ENCODE measurements at regions not wholly inside any gene's neighbourhood (a gene's known extent, or its start where the extent isn't known, plus 50 kb on each side); places are given as distances from the start of the nearest gene placed in this dataset.

DNA sequence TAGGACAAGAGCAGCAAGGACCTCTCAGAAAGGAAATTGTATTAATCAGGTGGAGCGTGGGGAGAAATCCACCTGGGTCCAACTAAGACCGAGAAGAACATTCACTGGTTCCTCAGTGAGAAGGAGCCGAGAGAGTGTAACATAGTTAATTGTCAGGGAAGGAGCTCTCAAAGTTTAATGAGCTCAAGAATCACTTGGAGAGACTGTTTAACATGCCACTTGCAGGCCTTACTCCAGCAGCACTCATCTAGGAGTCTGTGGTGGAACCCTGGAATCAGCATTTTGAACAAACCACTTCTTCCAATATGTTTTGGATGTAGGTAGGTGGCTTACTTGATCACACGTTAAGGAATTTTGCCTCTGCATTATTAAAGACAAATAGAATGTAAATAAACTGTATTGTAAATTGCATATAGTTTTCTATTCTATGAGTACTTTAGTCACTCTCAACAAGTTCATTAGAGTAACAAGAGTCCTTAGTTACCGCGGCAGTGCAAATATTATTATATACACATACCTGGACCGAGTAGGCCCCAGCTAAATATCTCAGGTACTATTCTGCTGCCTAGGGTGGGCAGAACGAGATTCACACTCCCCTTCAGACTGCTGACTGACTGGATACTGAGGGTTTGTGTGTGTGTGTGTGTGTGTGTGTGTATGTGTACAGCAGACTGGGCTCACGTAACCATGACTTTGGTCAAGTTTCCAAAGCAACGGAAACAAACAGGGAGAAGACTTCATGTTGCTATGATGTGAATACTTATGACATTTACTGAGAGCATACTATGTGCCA lies 203.2 kb upstream of the USP24 start:
- DNase-seq: peak; percentile 26

DNA sequence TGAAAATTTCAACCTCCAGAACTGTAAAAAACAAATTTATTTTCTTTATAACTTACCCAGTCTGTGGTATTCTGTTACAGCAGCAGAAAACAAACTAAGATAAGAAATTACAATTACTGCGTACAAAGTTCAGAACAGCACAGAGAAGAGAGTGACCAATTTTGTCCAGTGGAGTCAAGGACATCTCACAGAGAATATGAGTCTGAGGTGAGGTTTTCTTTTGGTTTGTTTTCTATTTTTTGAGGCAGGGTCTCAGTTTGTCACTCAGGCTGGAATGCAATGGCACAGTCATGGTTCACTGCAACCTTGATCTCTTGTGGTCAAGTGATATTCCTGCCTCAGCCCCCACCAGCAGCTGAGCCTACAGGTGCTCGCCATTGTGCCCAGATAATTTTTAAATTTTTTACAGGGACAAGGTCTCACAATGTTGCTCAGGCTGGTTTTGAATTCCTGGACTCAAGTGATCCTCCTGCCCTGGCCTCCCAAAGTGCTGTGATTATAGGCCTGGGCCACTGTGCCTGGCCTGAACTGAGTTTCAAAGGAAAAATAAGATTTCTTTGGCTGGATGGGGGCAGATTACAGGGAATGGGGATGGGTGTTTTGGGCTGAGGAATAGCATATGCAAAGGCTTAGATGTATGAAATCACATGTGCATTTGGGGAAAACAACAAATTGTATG lies 201.1 kb upstream of the USP24 start:
- DNase-seq: no peak

- DNase-seq: no peak
Measured at GRCh38 chr1:55413286-55413685, 198.1 kb upstream of the USP24 start.

- no peak for DNase-seq
Measured at GRCh38 chr1:55412060-55412459, 196.9 kb upstream of the USP24 start.

- no peak for DNase-seq
Measured at GRCh38 chr1:55402671-55403464, 187.7 kb upstream of the USP24 start.

DNA sequence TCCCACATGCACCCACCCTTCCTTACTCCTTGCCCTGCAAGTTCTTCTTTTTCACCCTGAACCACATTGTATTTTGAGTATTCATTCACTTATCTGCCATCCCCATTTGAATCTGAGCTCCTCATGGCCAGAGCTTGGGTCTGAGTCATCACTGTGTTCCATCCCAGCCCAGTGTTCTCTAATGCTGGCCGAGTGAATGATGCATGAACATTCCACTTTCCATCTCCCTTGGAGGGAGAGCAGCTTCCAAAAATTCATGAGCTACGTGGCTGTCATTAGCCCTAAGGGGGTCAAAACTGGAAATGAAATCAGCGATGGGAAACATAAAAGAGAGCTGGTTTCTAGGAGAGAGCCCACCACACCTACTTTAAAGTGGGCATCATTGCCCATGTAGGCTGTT lies 187.0 kb upstream of the USP24 start:
- DNase-seq: no peak

- no peak for DNase-seq
Measured at GRCh38 chr1:55400508-55400907, 185.3 kb upstream of the USP24 start.

GRCh38 chr1:55399346-55399745 lies 184.2 kb upstream of the USP24 start:
- no peak for DNase-seq

- DNase-seq: no peak
Measured at GRCh38 chr1:55396381-55396891, 181.3 kb upstream of the USP24 start.

GRCh38 chr1:55388960-55389359 lies 173.8 kb upstream of the USP24 start:
- no peak for DNase-seq

DNA sequence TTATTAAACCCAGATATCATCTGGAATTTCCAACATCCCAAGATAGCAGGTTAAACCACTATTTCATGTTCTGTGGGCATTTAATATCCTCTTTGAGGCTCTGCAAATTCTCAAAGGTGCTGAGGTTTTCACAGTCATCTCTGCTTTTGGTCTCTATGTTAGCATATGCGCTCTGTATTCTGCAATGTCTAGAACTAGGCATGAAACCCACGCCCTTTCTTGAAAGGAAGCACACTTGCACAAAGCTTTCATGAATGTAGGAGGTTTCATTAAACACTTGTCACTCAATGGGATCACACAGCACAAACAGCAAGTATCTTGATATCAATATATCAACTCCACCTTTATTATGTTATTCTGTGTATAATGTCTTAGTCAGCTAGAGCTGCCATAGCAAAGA lies 172.0 kb upstream of the USP24 start:
- DNase-seq: no peak

DNA sequence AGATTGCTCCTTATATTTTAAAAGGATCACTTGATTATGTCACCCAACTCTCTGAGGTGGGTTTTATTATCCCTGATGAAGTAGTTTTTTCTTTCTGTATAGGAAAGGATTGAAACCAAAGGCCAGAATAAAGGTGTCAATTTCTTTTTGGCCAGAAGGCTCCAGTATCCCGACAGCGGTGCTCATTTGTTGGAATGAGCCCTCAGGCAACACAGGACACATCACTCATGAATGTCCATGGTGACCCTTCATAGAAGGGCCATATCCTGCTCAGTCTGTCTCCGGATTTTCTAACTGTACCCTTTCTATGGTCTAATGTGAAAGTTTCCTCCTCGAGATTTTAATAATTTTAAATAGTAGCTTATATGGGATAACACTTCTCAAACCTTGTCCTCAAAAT lies 171.3 kb upstream of the USP24 start:
- DNase-seq: no peak

GRCh38 chr1:55385402-55386018 lies 170.3 kb upstream of the USP24 start:
- DNase-seq: no peak

- no peak for DNase-seq
Measured at GRCh38 chr1:55384637-55385036, 169.5 kb upstream of the USP24 start.

DNA sequence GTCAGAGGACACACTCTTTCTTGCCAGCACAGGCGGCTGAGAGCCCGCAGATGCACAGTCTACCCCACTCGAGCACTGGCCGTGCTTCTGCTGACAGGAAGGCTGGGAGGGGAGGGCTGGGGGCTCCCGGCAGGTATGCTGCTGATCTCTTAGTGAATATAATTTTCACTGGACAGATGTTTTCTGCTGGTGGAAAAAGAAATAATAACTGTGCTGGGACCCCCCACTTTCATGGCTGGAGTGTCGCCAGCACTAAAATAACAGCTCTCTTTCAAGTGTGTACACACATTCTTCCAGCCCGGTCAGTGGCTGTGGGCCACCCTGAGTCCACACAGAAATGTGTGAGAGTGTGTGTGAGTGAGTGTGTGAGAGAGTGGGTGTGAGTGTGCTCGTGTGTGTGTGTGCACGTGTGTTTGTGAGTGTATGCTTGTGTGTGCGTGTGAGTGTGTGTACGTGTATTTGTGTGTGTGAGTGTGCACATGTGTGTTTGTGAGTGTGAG lies 167.7 kb upstream of the USP24 start:
- no peak for DNase-seq

DNA sequence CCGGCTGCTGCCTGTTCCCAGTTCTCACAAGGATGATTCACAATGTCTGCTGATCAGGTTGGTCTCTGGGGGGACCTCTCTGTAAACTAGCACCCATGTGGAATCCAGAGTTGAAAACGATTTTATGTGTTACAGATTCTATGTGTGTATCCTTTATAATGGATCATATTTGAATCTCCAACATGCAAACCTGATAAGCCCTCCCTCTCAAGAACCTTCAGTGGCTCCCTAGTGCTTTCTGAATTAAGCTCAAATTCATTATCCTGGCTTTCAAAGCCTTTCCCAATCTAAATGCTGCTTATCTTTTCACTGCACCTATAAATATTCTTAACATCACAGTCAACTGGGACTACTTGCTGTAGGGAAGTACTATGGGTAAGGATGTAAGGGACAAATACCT lies 166.8 kb upstream of the USP24 start:
- no peak for DNase-seq

DNA sequence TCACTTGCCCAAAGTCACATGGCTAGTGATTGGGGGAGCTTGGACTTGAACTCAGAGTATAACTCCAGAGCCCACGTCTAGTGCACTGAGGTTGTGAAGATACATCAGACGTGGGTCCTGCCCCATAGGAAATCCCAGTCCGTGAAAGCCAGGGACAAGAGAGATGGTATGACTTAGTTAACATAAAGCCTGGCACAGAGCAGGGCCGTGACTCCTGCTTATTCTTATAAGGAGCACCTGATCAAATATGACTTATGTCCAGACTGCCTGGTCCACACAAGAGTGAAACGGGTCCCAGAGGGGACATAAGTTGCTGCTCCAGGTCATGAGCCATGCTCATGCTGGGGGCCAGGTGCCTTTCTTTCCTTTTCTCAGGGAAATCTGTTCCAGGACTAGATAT lies 166.3 kb upstream of the USP24 start:
- no peak for DNase-seq

- DNase-seq: no peak
Measured at GRCh38 chr1:55380355-55380970, 165.3 kb upstream of the USP24 start.

DNA sequence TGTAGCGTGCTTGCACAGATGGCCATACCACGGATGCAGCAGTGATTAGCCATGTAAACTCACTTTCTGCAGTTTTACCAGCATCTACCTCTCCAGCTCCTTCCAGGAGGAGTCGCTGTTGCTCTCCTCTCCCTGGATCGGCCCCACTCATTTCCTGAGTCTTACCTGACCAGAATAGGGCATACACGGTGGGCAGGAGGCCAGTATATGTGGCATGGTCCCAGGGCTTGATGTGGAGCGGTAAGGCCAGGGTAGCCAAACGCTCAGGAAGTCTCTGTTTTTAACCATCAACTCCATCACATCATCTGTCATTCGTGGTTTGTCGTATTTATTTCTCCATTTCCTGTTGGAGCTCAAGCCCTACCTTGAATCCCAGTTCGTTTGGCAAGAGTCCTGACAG lies 163.4 kb upstream of the USP24 start:
- DNase-seq: peak; percentile 90

- DNase-seq: no peak
Measured at GRCh38 chr1:55376897-55377296, 161.7 kb upstream of the USP24 start.

DNA sequence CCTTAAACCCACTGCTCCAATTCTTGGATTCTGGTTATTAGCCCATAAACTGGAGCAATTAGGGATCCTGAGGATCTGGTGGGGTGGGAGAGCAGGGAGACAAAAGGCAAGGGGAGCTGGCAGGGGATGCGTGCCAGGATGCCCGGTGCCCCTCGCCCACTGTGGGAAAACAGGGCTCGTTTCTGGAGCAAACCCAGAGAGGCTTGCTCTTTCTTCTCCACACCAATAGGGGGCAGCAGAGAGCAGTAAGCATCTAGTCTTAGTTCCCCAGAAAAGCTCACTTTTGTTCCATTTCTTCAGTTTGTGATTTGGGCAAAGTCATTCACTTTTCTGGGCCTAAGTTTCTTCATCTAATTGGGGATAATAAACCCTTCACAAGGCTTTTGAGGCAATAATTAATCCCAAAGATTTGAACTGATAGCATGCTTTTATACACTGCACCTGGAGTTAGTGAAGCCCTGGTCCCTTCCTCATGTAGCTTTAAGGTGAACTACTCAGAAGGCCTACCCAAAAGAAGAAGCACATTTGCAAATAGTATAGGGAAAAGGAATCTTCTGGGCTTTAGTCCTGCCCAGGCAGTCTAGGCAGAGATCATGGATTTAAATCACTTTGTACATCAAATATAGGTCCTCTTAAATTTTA lies 160.6 kb upstream of the USP24 start:
- DNase-seq: peak; percentile 86
